CD4-positive, alpha-beta T cell treated with Interleukin-17A for 4 hours (primary cell): ENCODE measurements at regions not wholly inside any gene's neighbourhood (a gene's known extent, or its start where the extent isn't known, plus 50 kb on each side); places are given as distances from the start of the nearest gene placed in this dataset.
"Not testable (repeated sequence)": the region's sequence is repeated elsewhere in the genome, so short reads cannot be mapped to it uniquely, and the experiment has no call there.

ENCODE experiments used
- DNase-seq: peaks from one replicate; pipeline ENCODE4 v3.0.0-alpha.2; 2020; ENCODE audit warnings: mixed read lengths

- no peak for DNase-seq
Observed at GRCh38 chr7:86199881-86200614, 443.7 kb upstream of the GRM3 start.

- DNase-seq = no peak
Observed at GRCh38 chr7:86190351-86190750, 453.4 kb upstream of the GRM3 start.

GRCh38 chr7:86181474-86181873, 462.2 kb upstream of the GRM3 start:
- DNase-seq = no peak

DNA sequence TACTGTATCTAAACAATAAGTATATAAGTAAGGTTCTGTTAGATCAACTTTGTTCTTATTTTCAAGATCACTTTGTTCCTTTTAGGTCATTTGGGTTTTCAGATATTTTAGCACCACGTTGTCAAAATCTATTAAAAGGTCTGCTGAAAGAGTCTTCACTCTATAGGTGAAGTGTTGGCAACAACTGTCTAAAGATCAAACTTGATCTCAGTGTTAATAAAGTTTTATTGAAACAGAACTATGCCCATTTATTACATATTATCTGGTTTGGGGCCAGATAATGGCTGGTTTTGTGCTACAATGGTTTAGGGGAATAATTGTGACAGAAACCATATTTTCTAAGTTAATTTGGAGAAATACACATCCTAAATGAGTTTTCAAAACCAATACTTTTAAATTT, 478.9 kb upstream of the GRM3 start:
- DNase-seq = no peak

- DNase-seq = no peak
Observed at GRCh38 chr7:86158111-86158510, 485.6 kb upstream of the GRM3 start.

- no peak for DNase-seq
Observed at GRCh38 chr7:86155623-86156022, 488.1 kb upstream of the GRM3 start.

DNA sequence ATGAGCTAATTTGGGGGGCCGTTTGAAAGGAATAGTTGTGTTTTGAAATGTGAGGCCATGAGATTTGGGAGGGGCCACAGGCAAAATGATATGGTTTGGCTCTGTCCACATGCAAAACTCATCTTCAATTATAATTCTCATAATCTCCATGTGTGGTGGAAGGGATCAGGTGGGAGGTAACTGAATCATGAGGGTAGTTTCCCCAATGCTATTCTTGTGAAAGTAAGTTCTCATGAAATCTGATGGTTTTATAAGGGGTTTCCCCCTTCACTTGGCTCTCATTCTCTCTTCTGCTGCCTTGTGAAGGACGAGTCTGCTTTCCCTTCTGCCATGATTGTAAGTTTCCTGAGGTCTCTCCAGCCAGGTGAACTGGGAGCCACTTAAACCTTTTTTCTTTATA, 490.8 kb upstream of the GRM3 start:
- no peak for DNase-seq

GRCh38 chr7:86149024-86149665, 494.6 kb upstream of the GRM3 start:
- no peak for DNase-seq

DNA sequence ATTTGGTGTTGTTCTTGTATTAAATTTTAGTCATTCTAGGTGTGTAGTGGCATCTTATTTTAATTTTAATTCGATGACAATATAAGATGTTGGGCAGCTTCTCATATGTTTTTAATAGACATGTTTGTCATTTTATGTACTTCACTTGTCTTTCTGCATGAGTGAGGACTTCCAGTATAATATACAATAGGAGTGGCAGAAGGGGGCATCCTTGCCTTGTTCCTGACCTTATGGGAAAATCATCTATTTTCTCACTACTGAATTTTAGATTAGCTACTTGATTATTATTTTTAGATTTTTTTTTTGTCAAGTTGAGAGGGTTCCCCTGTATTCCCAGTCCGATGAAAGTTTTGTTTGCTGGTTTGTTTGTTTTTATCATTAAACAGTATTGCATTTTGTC, 495.2 kb upstream of the GRM3 start:
- no peak for DNase-seq

DNA sequence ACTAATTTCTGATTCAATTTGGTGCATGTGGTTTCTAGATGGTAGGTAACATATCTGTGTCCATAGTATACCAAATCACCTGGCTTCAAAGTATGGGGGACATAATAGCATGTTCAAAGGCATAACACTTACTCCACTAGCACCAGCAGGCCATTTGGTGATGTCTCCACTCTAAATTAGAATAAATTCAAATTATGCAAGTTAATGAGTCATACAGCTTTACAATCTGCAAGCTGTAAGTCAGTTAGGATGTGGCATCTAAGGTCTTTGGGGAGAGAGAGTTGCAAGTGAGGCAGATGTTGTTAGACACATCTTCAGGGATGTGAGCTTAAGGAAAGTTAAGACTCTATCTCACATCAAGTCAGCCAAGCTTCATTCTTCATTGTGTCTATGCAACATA, 506.4 kb upstream of the GRM3 start:
- no peak for DNase-seq

DNA sequence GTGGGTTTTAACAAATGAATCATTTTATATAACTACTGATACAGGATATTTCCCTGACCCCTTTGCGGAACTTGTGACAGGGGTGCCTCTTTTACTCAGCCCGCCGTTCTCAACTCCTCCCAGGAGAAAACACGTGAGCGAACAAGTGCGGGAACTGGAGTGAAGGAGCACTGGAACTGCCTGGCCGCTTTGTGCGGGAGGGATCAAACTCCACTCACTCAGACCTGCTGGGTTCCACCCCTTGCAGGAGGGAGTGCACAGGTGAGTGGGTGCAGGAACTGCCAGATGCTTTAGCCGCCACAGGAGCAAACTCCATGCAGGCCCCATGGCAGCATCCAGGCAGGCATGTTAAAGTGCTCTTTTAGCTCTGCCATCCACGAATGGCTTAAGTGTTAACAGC, 513.4 kb upstream of the GRM3 start:
- no peak for DNase-seq

GRCh38 chr7:86123476-86123875, 520.2 kb upstream of the GRM3 start:
- DNase-seq = no peak

GRCh38 chr7:86094166-86094669, 549.5 kb upstream of the GRM3 start:
- DNase-seq = no peak

- DNase-seq = no peak
Observed at GRCh38 chr7:86091369-86091768, 552.3 kb upstream of the GRM3 start.

DNA sequence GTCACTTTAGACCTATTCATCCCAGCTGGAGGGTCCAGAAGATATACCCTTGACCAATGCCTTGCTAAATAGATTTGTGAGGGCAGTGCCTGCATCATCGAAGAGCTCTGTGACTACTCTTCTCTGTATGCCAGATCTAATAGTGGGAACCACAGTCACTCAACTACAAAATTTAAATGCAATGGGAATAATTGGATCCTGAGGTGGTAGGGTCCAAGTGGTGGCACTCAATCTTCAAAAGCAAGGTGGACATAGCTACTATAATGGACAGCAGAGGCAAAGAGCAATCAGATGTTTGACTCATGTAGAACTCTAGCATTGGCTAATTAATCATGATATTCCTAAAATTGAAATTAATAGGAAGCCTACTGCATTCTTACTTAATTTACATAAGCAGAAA, 554.3 kb upstream of the GRM3 start:
- no peak for DNase-seq

- not testable (repeated sequence) for DNase-seq
Observed at GRCh38 chr7:86064572-86064971, 579.1 kb upstream of the GRM3 start.

GRCh38 chr7:86058649-86059048, 585.1 kb upstream of the GRM3 start:
- DNase-seq = no peak

DNA sequence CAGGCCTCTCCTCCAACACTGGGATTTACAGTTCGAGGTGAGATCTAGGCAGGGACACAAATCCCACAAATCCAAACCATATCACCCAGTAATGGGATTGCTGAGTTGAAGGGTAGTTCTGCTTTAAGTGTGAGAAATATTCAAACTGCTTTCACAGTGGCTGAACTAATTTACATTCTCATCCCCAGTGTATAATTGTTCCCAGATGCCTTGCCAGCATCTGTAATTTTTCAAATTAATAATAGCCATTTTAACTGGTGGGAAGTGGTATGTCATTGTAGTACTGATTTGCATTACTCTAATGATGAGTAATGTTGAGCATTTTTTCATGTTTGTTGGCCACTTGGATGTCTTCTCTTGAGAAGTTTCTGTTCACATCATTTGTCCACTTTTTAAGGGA, 592.8 kb upstream of the GRM3 start:
- DNase-seq = no peak

- no peak for DNase-seq
Observed at GRCh38 chr7:86049910-86050309, 593.8 kb upstream of the GRM3 start.

DNA sequence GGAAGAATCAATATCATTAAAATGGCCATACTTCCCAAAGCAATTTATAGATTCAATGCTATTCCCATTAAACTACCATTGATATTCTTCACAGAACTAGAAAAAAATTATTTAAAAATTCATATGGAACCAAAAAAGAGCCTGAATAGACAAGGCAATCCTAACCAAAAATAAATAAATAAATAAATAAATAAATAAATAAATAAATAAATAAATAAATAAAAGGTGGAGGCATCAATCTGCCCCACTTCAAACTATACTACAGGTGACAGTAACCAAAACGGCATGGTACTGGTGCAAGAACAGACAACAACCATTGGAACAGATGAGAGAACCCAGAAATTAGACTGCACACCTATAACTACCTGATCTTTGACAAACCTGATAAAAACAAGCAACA, 598.5 kb upstream of the GRM3 start:
- DNase-seq = not testable (repeated sequence)

DNA sequence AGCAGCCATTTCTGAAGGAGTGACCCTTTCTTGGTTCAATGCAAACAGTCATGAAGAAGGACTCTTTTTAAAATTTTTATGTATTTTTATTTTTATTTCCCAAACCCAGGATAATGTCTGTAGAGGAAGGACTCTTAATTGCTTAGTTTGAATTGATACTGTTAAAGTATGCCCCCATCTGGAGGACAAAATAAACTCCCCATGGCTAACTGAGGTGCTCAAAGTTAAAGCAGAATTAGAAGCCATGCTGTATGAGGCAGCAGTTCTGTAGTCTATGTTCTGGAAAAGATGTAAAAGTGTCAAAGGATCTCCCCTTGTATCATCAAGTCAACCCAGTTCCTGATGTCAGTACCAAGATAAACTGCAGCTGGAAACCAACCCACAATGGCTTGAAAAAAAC, 617.9 kb upstream of the GRM3 start:
- DNase-seq = no peak

- no peak for DNase-seq
Observed at GRCh38 chr7:86013662-86014061, 630.0 kb upstream of the GRM3 start.

GRCh38 chr7:86012971-86013370, 630.7 kb upstream of the GRM3 start:
- DNase-seq = no peak

GRCh38 chr7:86008898-86009297, 634.8 kb upstream of the GRM3 start:
- no peak for DNase-seq

GRCh38 chr7:86006909-86007308, 636.8 kb upstream of the GRM3 start:
- DNase-seq = no peak
